Tibial nerve (tissue), 4 donors: ENCODE measurements at regions not wholly inside any gene's neighbourhood (a gene's known extent, or its start where the extent isn't known, plus 50 kb on each side); places are given as distances from the start of the nearest gene placed in this dataset.

Experiments used
- DNase-seq, 2 donors: peaks; one replicate each; pipeline ENCODE4 v3.0.0-alpha.2; 2019; ENCODE audit warnings: low spot score in 2 of 2
- H3K27ac ChIP-seq, 4 donors: fragments of 200-600 bp; sonication (generic) in 3 of 4; one replicate each; pipeline ENCODE4 v1.5.1; 2017 to 2019; ENCODE audit warnings: mild to moderate bottlenecking in 1 of 4
- H3K27me3 ChIP-seq, 2 donors: fragments of 200-600 bp; sonication (generic) in 1 of 2; one replicate each; pipeline versions ENCODE4 v1.5.1 to v1.6.0; 2017 to 2019
- H3K36me3 ChIP-seq, 3 donors: fragments of 200-600 bp; sonication (generic); one replicate each; pipeline ENCODE4 v1.5.1; 2018 to 2019
- H3K4me1 ChIP-seq, 4 donors: fragments of 200-600 bp; sonication (generic) in 3 of 4; one replicate each; pipeline ENCODE4 v1.5.1; 2017 to 2019
- H3K4me3 ChIP-seq, 4 donors: fragments of 200-600 bp; sonication (generic) in 3 of 4; one replicate each; pipeline ENCODE4 v1.5.1; 2017 to 2019; ENCODE audit warnings: mild to moderate bottlenecking in 1 of 4, moderate library complexity in 1 of 4
- H3K9me3 ChIP-seq, 4 donors: fragments of 200-600 bp; sonication (generic) in 3 of 4; one replicate each; pipeline ENCODE4 v1.5.1; 2017 to 2019
- EP300 ChIP-seq, 2 donors: sonication (generic); formaldehyde crosslinking; IDR thresholded peaks; one replicate each; pipeline ENCODE4 v1.6.1; 2017; ENCODE audit warnings: antibody characterized with exemption in 2 of 2, mild to moderate bottlenecking in 1 of 2
- POLR2A ChIP-seq, 2 donors: fragments of 450-650 bp; IDR thresholded peaks; one replicate each; pipeline ENCODE4 v1.6.1; 2017; ENCODE audit warnings: antibody characterized with exemption in 2 of 2, mild to moderate bottlenecking in 2 of 2, moderate library complexity in 2 of 2
- WGBS, 2 donors: methylation state at CpG; one replicate each; pipeline ENCODE4 v1.1.5; 2018; 5-methylcytosine and 5-hydroxymethylcytosine counted together
- TF ChIP-seq, protein P1 (sequence below), 5 experiments: fragments of 200-600 bp in 3 of 5; fragments of 450-650 bp in 2 of 5; sonication (generic) in 3 of 5; IDR thresholded peaks; one replicate each; pipeline ENCODE4 v1.5.1; 2016 to 2019; ENCODE audit warnings: antibody characterized with exemption in 5 of 5, mild to moderate bottlenecking in 3 of 5, moderate library complexity in 2 of 5

GRCh38 chr6:170067181-170067641 is 223.7 kb downstream of the DLL1 start:
- Histone ChIP-seq H3K4me3 (no peak overlapping the region), H3K9me3 (peaks cover 0 to 13% (median 0%) of the 10 kb centered on the region in 4 donors), H3K27me3 (no peaks in the 10 kb centered on the region), H3K36me3 (no peaks in the 10 kb centered on the region), H3K4me1 (no peaks in the 10 kb centered on the region), H3K27ac (no peak overlapping the region)
- WGBS, 2 donors: 36 to 54% methylated on average over 14 to 18 of the region's 18 CpGs
- TF ChIP-seq, protein P1, sequence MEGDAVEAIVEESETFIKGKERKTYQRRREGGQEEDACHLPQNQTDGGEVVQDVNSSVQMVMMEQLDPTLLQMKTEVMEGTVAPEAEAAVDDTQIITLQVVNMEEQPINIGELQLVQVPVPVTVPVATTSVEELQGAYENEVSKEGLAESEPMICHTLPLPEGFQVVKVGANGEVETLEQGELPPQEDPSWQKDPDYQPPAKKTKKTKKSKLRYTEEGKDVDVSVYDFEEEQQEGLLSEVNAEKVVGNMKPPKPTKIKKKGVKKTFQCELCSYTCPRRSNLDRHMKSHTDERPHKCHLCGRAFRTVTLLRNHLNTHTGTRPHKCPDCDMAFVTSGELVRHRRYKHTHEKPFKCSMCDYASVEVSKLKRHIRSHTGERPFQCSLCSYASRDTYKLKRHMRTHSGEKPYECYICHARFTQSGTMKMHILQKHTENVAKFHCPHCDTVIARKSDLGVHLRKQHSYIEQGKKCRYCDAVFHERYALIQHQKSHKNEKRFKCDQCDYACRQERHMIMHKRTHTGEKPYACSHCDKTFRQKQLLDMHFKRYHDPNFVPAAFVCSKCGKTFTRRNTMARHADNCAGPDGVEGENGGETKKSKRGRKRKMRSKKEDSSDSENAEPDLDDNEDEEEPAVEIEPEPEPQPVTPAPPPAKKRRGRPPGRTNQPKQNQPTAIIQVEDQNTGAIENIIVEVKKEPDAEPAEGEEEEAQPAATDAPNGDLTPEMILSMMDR (IDR thresholded peaks at IDR 0.05): no peak
- TF ChIP-seq EP300 (IDR thresholded peaks at IDR 0.05) (no peak), POLR2A (IDR thresholded peaks at IDR 0.05) (no peak)
- no peak for DNase-seq

- no peaks in the 10 kb centered on the region for H3K27me3 ChIP-seq
- DNase-seq: no peak
Observed at GRCh38 chr6:170066679-170067078, 224.2 kb downstream of the DLL1 start.

DNA sequence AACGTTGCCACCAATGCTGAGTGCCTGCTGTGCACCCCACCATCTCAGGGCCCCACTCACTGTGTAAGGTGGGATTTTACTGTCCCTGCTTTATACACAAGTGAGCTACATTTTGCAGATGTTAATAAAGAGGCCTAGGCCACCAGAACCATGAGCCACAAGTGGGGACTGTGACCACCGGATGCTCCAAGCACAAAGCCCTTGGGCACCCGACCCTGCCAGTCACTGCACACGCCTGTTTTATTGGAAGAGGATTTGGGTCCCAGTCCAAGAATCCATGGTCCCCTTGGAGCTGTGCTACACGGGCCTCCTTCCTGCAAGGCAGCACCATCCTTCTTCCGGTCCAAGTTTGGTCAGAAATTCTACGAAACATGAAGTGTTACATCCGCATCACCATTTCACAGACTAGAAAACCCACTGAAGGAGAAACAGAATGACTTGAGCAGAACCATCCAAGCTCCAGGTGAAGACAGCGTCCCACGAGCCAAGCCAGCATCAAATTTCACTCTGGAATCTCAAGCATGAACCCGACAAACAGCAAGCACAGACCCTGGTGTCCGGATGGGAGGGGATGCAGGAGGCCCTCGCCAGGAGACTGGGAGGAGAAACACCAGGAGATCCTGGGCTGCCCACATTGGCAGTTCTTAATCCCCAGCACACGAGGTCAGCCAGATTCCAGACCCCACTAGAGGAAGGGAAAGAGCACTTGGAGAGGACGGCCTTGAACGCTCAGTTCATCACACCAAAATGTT is 226.9 kb downstream of the DLL1 start:
- WGBS, 2 donors: 57 to 61% methylated on average over 16 of the region's 16 CpGs
- no peak for TF ChIP-seq POLR2A (IDR thresholded peaks at IDR 0.05)
- TF ChIP-seq, protein P1 (IDR thresholded peaks at IDR 0.05): no peak
- TF ChIP-seq EP300 (IDR thresholded peaks at IDR 0.05): no peak
- Histone ChIP-seq H3K9me3 (no peaks in the 10 kb centered on the region), H3K36me3 (no peaks in the 10 kb centered on the region), H3K4me3 (no peak overlapping the region), H3K27ac (no peak overlapping the region), H3K4me1 (no peaks in the 10 kb centered on the region), H3K27me3 (no peaks in the 10 kb centered on the region)
- no peak for DNase-seq

More at GRCh38 chr6:170066679-170067078, 224.2 kb downstream of the DLL1 start:
- H3K36me3 ChIP-seq: no peaks in the 10 kb centered on the region
- H3K9me3 ChIP-seq: peaks cover 0 to 13% (median 0%) of the 10 kb centered on the region in 4 donors
- 66 to 70% methylated on average over 8 of the region's 8 CpGs for WGBS, 2 donors
- no peak overlapping the region for H3K4me3 ChIP-seq
- no peak for TF ChIP-seq EP300 (IDR thresholded peaks at IDR 0.05)
- TF ChIP-seq POLR2A (IDR thresholded peaks at IDR 0.05): no peak
- TF ChIP-seq, protein P1 (IDR thresholded peaks at IDR 0.05): no peak
- H3K4me1 ChIP-seq: no peaks in the 10 kb centered on the region
- H3K27ac ChIP-seq: no peak overlapping the region

GRCh38 chr6:170063431-170063830 is 227.4 kb downstream of the DLL1 start:
- H3K4me3 ChIP-seq: no peak overlapping the region
- no peak for TF ChIP-seq EP300 (IDR thresholded peaks at IDR 0.05)
- TF ChIP-seq POLR2A (IDR thresholded peaks at IDR 0.05): no peak
- TF ChIP-seq, protein P1 (IDR thresholded peaks at IDR 0.05): no peak
- no peaks in the 10 kb centered on the region for H3K9me3 ChIP-seq
- no peaks in the 10 kb centered on the region for H3K36me3 ChIP-seq
- WGBS, 2 donors: 52 to 56% methylated on average over 16 of the region's 16 CpGs
- no peaks in the 10 kb centered on the region for H3K27me3 ChIP-seq
- DNase-seq: no peak
- H3K27ac ChIP-seq: no peak overlapping the region
- no peaks in the 10 kb centered on the region for H3K4me1 ChIP-seq

GRCh38 chr6:170062915-170063241 is 228.0 kb downstream of the DLL1 start:
- WGBS, 2 donors: 83 to 84% methylated on average over 11 to 12 of the region's 12 CpGs
- TF ChIP-seq, protein P1 (IDR thresholded peaks at IDR 0.05): no peak
- TF ChIP-seq POLR2A (IDR thresholded peaks at IDR 0.05) (no peak), EP300 (IDR thresholded peaks at IDR 0.05) (no peak)
- Histone ChIP-seq H3K4me1 (no peaks in the 10 kb centered on the region), H3K27ac (no peak overlapping the region), H3K4me3 (no peak overlapping the region), H3K27me3 (no peaks in the 10 kb centered on the region), H3K9me3 (no peaks in the 10 kb centered on the region), H3K36me3 (no peaks in the 10 kb centered on the region)
- no peak for DNase-seq
